GM19372 (cell line): ENCODE measurements at regions not wholly inside any gene's neighbourhood (a gene's known extent, or its start where the extent isn't known, plus 50 kb on each side); places are given as distances from the start of the nearest gene placed in this dataset.

Source experiments
- ATAC-seq: cut with Tn5 transposase; IDR thresholded peaks from one replicate; pipeline ENCODE4 v1.9.1; 2021; ENCODE audit warnings: mild to moderate bottlenecking, low read depth, moderate library complexity; ENCODE audit not compliant: unreplicated experiment

GRCh38 chr5:165609871-165610270 lies 2104.5 kb downstream of the MAT2B start:
- ATAC-seq, result no peak

- ATAC-seq, result no peak
Measured at GRCh38 chr5:165616490-165617405, 2111.3 kb downstream of the MAT2B start.

GRCh38 chr5:165617491-165617890 lies 2112.1 kb downstream of the MAT2B start:
- no peak for ATAC-seq

GRCh38 chr5:165620394-165620793 lies 2115.0 kb downstream of the MAT2B start:
- ATAC-seq, result no peak

GRCh38 chr5:165622864-165623536 lies 2117.6 kb downstream of the MAT2B start:
- no peak for ATAC-seq

- no peak for ATAC-seq
Measured at GRCh38 chr5:165624166-165624946, 2118.9 kb downstream of the MAT2B start.

GRCh38 chr5:165626161-165626560 lies 2120.7 kb downstream of the MAT2B start:
- no peak for ATAC-seq

GRCh38 chr5:165627548-165628170 lies 2122.2 kb downstream of the MAT2B start:
- ATAC-seq, result no peak

- ATAC-seq, result peak; percentile 91
Measured at GRCh38 chr5:165630261-165630778, 2124.9 kb downstream of the MAT2B start.

- no peak for ATAC-seq
Measured at GRCh38 chr5:165631235-165631634, 2125.8 kb downstream of the MAT2B start.

GRCh38 chr5:165642366-165642765 lies 2136.9 kb downstream of the MAT2B start:
- ATAC-seq, result no peak

GRCh38 chr5:165665735-165666400 lies 2160.4 kb downstream of the MAT2B start:
- no peak for ATAC-seq

- ATAC-seq, result no peak
Measured at GRCh38 chr5:165673499-165673898, 2168.1 kb downstream of the MAT2B start.

GRCh38 chr5:165695796-165696195 lies 2190.4 kb downstream of the MAT2B start:
- no peak for ATAC-seq

- no peak for ATAC-seq
Measured at GRCh38 chr5:165705960-165706359, 2200.5 kb downstream of the MAT2B start.

GRCh38 chr5:165712011-165712410 lies 2206.6 kb downstream of the MAT2B start:
- no peak for ATAC-seq

GRCh38 chr5:165714598-165714997 lies 2209.2 kb downstream of the MAT2B start:
- no peak for ATAC-seq

- ATAC-seq, result no peak
Measured at GRCh38 chr5:165720901-165721300, 2215.5 kb downstream of the MAT2B start.

GRCh38 chr5:165722401-165722800 lies 2217.0 kb downstream of the MAT2B start:
- no peak for ATAC-seq

- ATAC-seq, result no peak
Measured at GRCh38 chr5:165723931-165724330, 2218.5 kb downstream of the MAT2B start.
